Right cardiac atrium (tissue), 5 donors: ENCODE measurements at regions not wholly inside any gene's neighbourhood (a gene's known extent, or its start where the extent isn't known, plus 50 kb on each side); places are given as distances from the start of the nearest gene placed in this dataset.
"Not testable (repeated sequence)": the region's sequence is repeated elsewhere in the genome, so short reads cannot be mapped to it uniquely, and the experiment has no call there.

Source experiments
- ATAC-seq, 2 donors: fragments of 200-7000 bp; cut with Tn5 transposase; one replicate each; pipeline versions ENCODE4 v1.8.0 to v1.9.1; 2020; ENCODE audit warnings: moderate library complexity in 2 of 2, mild to moderate bottlenecking in 1 of 2
- DNase-seq, 3 donors: peaks; one replicate each; pipeline ENCODE4 v3.0.0-alpha.2; 2020
- H3K27ac ChIP-seq: one replicate; pipeline ENCODE4 v1.5.1; 2013; ENCODE audit warnings: mild to moderate bottlenecking, low read length, control low read depth, moderate library complexity
- H3K27me3 ChIP-seq: one replicate; pipeline ENCODE4 v1.6.1; 2013; ENCODE audit not compliant: control insufficient read depth, insufficient read depth
- H3K4me1 ChIP-seq: one replicate; pipeline ENCODE4 v1.6.1; 2013; ENCODE audit warnings: low read length; ENCODE audit not compliant: control insufficient read depth, insufficient read depth
- H3K4me3 ChIP-seq: one replicate; pipeline ENCODE4 v1.5.1; 2013; ENCODE audit warnings: low read length, control low read depth
- H3K9me3 ChIP-seq: one replicate; pipeline ENCODE4 v1.6.1; 2013; ENCODE audit warnings: low read length; ENCODE audit not compliant: control insufficient read depth
- WGBS: extraction: QIAGEN DNeasy Blood & Tissue Kit; methylation state at CpG from one replicate; pipeline ENCODE4 v1.1.7; 2013; 5-methylcytosine and 5-hydroxymethylcytosine counted together
- intact Hi-C, 4 donors: fragments of 100-400 bp; cut with DNase I; formaldehyde crosslinking; loops; one replicate each; pipeline versions ENCODE4 v1.11.0 to v1.14.0; 2022 to 2023
- donor health status: healthy with polysubstance abuse.
- donor health status: DM: no; HTN: yes; CAD: no.
- donor health status: DM: no; HTN: no; CAD: no.
- donor health status: DM: no; HTN: yes; CAD: no; lungs with severe emphysema.
- donor health status: DM: yes; HTN: yes; CAD: no.

DNA sequence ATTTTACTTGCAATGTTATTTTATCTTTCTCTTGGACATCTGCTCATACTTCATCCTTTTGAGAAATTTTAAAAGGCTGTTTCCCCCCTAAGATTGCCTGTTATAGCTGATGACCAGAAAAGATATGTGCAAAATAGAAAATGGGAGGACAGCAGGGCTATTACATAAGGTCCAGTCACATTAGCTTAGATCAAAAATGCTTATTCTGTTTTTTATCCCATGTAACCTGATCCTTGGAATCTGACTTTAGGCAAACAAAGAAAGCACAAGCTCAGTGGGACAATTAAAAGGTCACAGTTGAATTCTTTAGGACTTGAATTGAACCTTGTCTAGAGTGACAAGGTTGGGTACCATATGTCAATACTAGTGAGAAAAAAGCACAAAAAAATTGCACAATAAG is 65.1 kb upstream of the TRHDE start:
- H3K9me3 ChIP-seq = no peaks in the 10 kb centered on the region
- DNase-seq = no peak
- intact Hi-C loops = no loop called here
- no peaks in the 10 kb centered on the region for H3K27me3 ChIP-seq
- no peak overlapping the region for H3K4me3 ChIP-seq
- no peak for ATAC-seq
- no peaks in the 10 kb centered on the region for H3K4me1 ChIP-seq
- no peak overlapping the region for H3K27ac ChIP-seq

DNA sequence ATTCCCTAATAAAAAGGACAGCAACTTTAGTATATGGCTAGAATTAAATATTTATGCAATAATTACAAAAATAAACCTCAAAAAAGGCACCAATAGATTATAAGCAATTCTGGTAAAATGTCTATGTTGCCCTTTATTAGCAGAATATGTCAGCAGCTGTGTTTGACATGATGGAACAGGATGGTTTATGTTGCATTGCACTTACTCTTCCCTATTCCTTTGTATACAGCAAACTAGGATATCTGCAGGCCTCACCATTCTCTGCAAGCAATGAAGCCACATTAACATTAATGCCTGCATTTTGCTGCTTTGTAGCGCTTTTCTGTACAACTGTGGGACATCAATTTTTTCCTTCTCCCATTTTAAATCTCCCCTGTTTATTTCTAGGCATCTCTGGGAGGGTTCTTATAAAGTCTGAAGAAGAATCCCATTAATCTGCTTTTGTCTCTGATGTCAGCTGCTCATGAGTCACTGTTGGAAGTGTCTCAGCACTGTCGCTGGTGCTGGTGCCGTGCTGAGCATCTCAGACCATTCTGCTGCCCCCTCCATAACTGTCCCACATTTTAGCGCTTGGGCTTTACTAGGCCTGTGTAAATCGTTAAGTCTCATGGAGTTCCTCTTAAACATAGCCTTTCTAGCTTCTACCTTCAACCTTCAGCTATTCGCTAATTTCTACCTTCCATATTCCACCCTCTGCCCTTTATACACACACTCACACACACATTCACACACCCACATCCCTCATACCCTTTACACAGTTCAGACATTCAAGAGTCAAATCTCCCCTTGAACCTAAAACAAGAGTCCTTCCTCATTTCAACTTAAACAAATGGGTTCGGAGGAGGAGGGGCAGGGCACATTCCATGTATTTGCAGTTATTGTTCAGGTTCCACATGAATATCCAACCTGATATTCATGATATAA is 64.4 kb upstream of the TRHDE start:
- no peak overlapping the region for H3K27ac ChIP-seq
- no peaks in the 10 kb centered on the region for H3K4me1 ChIP-seq
- DNase-seq = no peak
- 84% methylated on average over 7 of the region's 7 CpGs for WGBS
- H3K27me3 ChIP-seq = no peaks in the 10 kb centered on the region
- no peaks in the 10 kb centered on the region for H3K9me3 ChIP-seq
- no peak for ATAC-seq
- intact Hi-C loops = no loop called here
- no peak overlapping the region for H3K4me3 ChIP-seq

DNA sequence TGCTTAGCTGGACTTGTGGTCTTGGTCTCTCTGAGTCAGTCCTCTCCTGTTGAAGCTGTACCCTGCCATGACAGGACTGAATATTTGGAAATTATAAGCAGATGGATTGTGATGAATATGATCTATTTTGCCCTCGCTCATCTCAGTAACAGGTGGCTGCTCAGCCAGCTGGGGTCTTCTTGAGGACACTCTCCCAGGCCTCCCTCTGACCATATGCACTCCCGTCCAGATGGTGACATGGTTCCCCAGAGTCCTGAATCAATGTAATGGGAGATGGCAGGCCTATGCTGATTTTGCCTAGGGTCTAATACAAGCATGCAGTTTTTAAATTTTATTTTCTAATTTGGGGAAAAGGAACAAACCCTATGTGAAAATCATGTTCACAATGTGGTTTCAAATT is 63.1 kb upstream of the TRHDE start:
- Histone ChIP-seq H3K4me3 (no peak overlapping the region), H3K9me3 (no peaks in the 10 kb centered on the region), H3K4me1 (no peaks in the 10 kb centered on the region), H3K27me3 (no peaks in the 10 kb centered on the region), H3K27ac (no peak overlapping the region)
- ATAC-seq = no peak
- DNase-seq = no peak
- intact Hi-C loops = no loop called here
- WGBS = 78% methylated on average over 2 of the region's 2 CpGs

DNA sequence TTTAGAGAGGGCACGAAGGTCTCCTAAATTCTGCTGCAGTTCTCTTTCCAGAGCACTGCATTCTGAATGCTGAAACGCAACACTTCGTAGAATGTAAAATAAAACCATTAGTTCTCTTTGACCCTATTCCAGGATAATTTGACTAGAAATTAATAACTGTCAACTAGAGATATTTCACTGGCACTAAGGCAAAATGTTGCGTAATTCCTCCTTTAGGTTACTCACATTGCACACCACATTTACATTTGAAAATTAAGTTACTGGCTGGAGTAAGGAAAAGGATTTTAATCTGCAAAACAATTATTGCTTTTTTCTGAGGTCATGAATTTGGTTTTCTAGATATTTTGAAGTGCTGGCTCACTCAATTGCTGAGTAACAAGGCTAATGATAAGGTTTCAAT is 58.0 kb upstream of the TRHDE start:
- Histone ChIP-seq H3K4me1 (no peaks in the 10 kb centered on the region), H3K27ac (no peak overlapping the region), H3K4me3 (no peak overlapping the region), H3K9me3 (no peaks in the 10 kb centered on the region), H3K27me3 (no peaks in the 10 kb centered on the region)
- ATAC-seq (no peak), DNase-seq (no peak)
- 41% methylated on average over 4 of the region's 4 CpGs for WGBS
- intact Hi-C loops = no loop called here

DNA sequence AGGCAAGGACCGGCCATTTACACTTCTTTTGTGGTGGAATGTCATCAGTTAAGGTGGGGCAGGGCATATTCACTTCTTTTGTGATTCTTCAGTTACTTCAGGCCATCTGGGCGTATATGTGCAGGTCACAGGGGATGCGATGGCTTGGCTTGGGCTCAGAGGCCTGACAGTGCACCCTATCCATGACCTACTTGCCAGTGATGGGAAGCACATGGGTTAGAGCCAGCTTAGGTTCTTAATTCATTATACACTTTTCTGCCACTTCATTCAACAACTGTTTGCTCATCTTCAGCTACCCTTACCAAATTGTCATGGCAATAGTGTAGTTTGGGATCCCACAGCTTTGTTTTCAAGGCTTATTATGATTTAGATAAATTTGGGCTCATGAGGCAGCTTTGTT is 56.9 kb upstream of the TRHDE start:
- WGBS = 74% methylated on average over 2 of the region's 3 CpGs
- H3K9me3 ChIP-seq, DNase-seq, intact Hi-C loops, ATAC-seq, H3K4me3 ChIP-seq, H3K27me3 ChIP-seq, H3K4me1 ChIP-seq, H3K27ac ChIP-seq: not testable (repeated sequence)

DNA sequence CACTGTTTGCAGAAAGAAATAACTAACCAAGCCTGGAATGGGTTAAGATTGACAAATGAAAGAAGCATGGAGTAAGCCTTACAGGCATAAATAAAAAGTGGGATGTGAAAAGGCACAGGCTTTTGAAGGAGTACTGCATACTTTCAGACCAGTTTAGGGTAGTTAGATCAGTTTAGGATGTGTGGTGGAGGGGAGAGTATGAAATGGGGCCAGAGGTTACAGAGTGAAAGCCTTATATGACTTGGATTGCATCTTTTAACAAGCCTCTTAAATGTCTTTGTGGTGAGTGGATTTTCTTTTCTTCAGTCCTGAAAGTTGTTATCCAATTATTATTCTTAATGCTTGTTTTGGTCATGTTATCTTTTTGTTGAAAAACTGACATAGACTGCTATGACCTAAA is 52.2 kb upstream of the TRHDE start:
- Histone ChIP-seq H3K4me3 (no peak overlapping the region), H3K27me3 (no peaks in the 10 kb centered on the region), H3K9me3 (no peaks in the 10 kb centered on the region), H3K27ac (no peak overlapping the region), H3K4me1 (no peaks in the 10 kb centered on the region)
- ATAC-seq (no peak), DNase-seq (no peak)
- intact Hi-C loops = no loop called here
